Stomach (tissue), 4 donors: ENCODE measurements at regions not wholly inside any gene's neighbourhood (a gene's known extent, or its start where the extent isn't known, plus 50 kb on each side); places are given as distances from the start of the nearest gene placed in this dataset.

Experiments
- EP300 ChIP-seq: sonication (generic); formaldehyde crosslinking; IDR thresholded peaks from one replicate; pipeline ENCODE4 v1.6.1; 2017; ENCODE audit warnings: antibody characterized with exemption
- POLR2A ChIP-seq, 4 donors: fragments of 450-650 bp; IDR thresholded peaks; one replicate each; pipeline ENCODE4 v1.6.1; 2016; ENCODE audit warnings: antibody characterized with exemption in 4 of 4, control low read depth in 2 of 4, mild to moderate bottlenecking in 1 of 4, moderate library complexity in 1 of 4
- POLR2AphosphoS5 ChIP-seq, 3 donors: sonication (generic); formaldehyde crosslinking; IDR thresholded peaks; one replicate each; pipeline ENCODE4 v1.6.1; 2016; ENCODE audit warnings: antibody characterized with exemption in 3 of 3
- TF ChIP-seq, protein P1 (sequence below), 7 experiments: fragments of 450-650 bp in 4 of 7; fragments of 200-600 bp in 3 of 7; sonication (generic) in 3 of 7; IDR thresholded peaks; one replicate each; pipeline ENCODE4 v1.5.1; 2016 to 2019; ENCODE audit warnings: antibody characterized with exemption in 7 of 7, control low read depth in 2 of 7, mild to moderate bottlenecking in 1 of 7

DNA sequence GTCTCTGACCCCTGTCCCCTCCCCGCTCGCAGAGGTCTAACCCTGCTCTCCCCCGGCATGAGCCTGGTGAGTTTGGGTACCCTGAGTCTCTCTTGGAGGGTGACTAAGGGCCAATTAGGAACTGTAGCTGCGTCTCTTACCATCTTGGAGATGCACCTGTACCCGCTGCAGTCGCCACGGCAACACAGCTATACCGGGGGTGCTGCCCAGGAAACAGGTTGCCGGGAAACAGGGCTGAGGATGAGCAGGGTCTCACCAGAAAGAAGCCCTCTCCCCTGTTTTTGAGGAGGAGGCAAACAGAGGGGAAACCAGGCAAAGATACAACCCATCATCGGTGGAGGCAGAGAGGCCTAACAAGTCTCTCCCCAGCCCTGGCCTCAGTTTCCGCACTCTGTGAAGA, 140.2 kb downstream of the TMEM132E start:
- TF ChIP-seq, protein P1, sequence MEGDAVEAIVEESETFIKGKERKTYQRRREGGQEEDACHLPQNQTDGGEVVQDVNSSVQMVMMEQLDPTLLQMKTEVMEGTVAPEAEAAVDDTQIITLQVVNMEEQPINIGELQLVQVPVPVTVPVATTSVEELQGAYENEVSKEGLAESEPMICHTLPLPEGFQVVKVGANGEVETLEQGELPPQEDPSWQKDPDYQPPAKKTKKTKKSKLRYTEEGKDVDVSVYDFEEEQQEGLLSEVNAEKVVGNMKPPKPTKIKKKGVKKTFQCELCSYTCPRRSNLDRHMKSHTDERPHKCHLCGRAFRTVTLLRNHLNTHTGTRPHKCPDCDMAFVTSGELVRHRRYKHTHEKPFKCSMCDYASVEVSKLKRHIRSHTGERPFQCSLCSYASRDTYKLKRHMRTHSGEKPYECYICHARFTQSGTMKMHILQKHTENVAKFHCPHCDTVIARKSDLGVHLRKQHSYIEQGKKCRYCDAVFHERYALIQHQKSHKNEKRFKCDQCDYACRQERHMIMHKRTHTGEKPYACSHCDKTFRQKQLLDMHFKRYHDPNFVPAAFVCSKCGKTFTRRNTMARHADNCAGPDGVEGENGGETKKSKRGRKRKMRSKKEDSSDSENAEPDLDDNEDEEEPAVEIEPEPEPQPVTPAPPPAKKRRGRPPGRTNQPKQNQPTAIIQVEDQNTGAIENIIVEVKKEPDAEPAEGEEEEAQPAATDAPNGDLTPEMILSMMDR (IDR thresholded peaks at IDR 0.05) = no peak
- TF ChIP-seq POLR2A (IDR thresholded peaks at IDR 0.05) (no peak), POLR2AphosphoS5 (IDR thresholded peaks at IDR 0.05) (no peak), EP300 (no peak)
